Uterus (tissue), 3 donors: ENCODE measurements at regions not wholly inside any gene's neighbourhood (a gene's known extent, or its start where the extent isn't known, plus 50 kb on each side); places are given as distances from the start of the nearest gene placed in this dataset.

Source experiments
- DNase-seq, 2 donors: peaks; one replicate each; pipeline ENCODE4 v3.0.0-alpha.2; 2019 to 2020
- H3K27ac ChIP-seq, 2 donors: fragments of 200-600 bp; sonication (generic); 1 replicate in 1 of 2; 2 replicates in 1 of 2; pipeline ENCODE4 v1.5.1; 2016 to 2018
- H3K27me3 ChIP-seq, 2 donors: fragments of 200-600 bp; sonication (generic); one replicate each; pipeline ENCODE4 v1.5.1; 2018 to 2019; ENCODE audit warnings: control low read depth in 1 of 2
- H3K36me3 ChIP-seq, 2 donors: fragments of 200-600 bp; sonication (generic); one replicate each; pipeline ENCODE4 v1.5.1; 2019; ENCODE audit warnings: control low read depth in 1 of 2
- H3K4me1 ChIP-seq, 2 donors: fragments of 200-600 bp; sonication (generic); one replicate each; pipeline ENCODE4 v1.5.1; 2018 to 2019; ENCODE audit warnings: control low read depth in 1 of 2
- H3K4me3 ChIP-seq, 2 donors: fragments of 200-600 bp; sonication (generic); 1 replicate in 1 of 2; 2 replicates in 1 of 2; pipeline ENCODE4 v1.5.1; 2018 to 2019; ENCODE audit warnings: mild to moderate bottlenecking in 1 of 2
- H3K9me3 ChIP-seq, 2 donors: fragments of 200-600 bp; sonication (generic); one replicate each; pipeline ENCODE4 v1.5.1; 2019; ENCODE audit warnings: control low read depth in 1 of 2
- POLR2A ChIP-seq, 2 donors: fragments of 450-650 bp; IDR thresholded peaks; one replicate each; pipeline ENCODE4 v1.6.1; 2016; ENCODE audit warnings: antibody characterized with exemption in 2 of 2, mild to moderate bottlenecking in 1 of 2, moderate library complexity in 1 of 2
- intact Hi-C: fragments of 100-400 bp; cut with DNase I; formaldehyde crosslinking; loops from one replicate; pipeline ENCODE4 v1.15.1; 2023; ENCODE audit warnings: low total_unique reads
- TF ChIP-seq, protein P1 (sequence below), 4 experiments: fragments of 200-600 bp in 2 of 4; fragments of 450-650 bp in 2 of 4; sonication (generic) in 2 of 4; IDR thresholded peaks; one replicate each; pipeline ENCODE4 v1.5.1; 2016 to 2019; ENCODE audit warnings: antibody characterized with exemption in 4 of 4, mild to moderate bottlenecking in 2 of 4, moderate library complexity in 1 of 4
- donor health status: DM: yes; HTN: yes; CAD: no.

DNA sequence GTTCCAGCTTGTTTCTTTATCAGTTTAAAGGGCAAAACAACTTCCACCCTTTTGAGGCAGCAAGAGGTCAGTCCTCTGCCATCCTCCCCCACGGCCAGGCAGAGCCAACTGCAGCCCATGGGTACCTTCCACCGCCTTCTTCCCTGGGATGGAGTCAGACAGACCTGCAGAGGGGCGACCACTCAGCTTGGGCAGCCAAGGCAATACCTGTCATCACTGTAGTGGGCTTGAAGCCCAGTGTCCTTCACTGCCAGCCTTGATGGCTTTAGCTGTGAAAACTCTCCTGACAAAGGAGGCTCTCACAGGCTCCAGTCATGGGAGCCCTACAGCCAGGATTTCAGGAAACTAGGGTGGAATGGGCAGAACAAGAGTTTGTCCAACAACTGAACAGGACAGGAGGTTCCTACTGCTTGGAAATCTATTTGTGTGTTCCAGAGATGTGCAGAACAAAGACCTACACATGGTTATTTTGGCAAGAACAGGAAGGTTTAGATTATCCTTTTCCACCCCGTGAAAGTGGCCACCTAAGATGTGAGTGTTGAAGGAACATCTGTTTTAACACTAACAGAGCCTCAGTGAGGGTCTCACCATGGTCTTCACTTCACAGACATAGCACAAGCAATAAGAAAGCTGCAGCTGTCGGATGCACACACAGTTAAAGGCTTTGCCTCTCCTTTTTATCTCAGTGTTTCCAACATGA is 93.9 kb upstream of the RMDN2 start:
- intact Hi-C loops, result loop anchor here (5.0 kb wide), 1 partner anchor 419 kb away; no protein-coding TSS in a partner anchor
- no peaks in the 10 kb centered on the region for H3K36me3 ChIP-seq
- peak overlapping the region; percentile 60 to 74 for H3K27ac ChIP-seq
- TF ChIP-seq POLR2A (IDR thresholded peaks at IDR 0.05), result no peak
- TF ChIP-seq, protein P1, sequence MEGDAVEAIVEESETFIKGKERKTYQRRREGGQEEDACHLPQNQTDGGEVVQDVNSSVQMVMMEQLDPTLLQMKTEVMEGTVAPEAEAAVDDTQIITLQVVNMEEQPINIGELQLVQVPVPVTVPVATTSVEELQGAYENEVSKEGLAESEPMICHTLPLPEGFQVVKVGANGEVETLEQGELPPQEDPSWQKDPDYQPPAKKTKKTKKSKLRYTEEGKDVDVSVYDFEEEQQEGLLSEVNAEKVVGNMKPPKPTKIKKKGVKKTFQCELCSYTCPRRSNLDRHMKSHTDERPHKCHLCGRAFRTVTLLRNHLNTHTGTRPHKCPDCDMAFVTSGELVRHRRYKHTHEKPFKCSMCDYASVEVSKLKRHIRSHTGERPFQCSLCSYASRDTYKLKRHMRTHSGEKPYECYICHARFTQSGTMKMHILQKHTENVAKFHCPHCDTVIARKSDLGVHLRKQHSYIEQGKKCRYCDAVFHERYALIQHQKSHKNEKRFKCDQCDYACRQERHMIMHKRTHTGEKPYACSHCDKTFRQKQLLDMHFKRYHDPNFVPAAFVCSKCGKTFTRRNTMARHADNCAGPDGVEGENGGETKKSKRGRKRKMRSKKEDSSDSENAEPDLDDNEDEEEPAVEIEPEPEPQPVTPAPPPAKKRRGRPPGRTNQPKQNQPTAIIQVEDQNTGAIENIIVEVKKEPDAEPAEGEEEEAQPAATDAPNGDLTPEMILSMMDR (IDR thresholded peaks at IDR 0.05), result no peak
- H3K27me3 ChIP-seq, result no peaks in the 10 kb centered on the region
- no peak overlapping the region for H3K4me3 ChIP-seq
- no peak for DNase-seq
- H3K9me3 ChIP-seq, result no peaks in the 10 kb centered on the region
- no peaks in the 10 kb centered on the region for H3K4me1 ChIP-seq

DNA sequence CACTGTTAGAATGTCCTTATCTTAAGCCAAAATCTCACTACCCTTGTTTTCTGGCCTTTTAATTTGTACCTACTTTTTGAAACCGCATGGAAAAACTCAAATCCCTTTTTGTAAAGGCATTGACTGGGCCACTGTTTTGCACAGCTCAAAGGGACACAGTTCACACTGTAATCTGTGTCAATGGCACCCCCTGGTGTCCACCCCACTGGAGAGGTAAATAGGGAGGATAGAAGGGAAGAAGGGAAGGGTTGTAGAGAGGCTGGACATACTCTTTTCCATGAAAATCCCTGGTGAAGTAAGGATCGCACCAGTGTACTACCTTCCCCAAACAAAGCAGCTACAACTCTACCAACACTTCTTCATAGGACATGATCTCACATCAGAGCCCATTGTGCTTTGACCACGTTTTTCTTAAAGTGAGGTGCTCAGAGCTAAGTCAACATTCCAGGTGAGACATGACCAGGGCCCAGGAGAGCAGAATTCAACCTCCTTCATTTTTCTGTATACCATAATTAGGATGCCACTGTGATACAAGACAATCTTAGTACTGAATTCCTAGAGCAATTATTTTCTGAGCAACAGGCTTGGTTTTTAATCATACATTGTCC is 92.4 kb upstream of the RMDN2 start:
- Histone ChIP-seq H3K36me3 (no peaks in the 10 kb centered on the region), H3K27me3 (no peaks in the 10 kb centered on the region), H3K9me3 (no peaks in the 10 kb centered on the region), H3K27ac (peak overlapping the region; percentile 53 to 74), H3K4me1 (peaks cover 5 to 6% of the 10 kb centered on the region in 2 donors), H3K4me3 (no peak overlapping the region)
- peak; percentile 87 to 94 for DNase-seq
- intact Hi-C loops, result loop anchor here (5.0 kb wide), 1 partner anchor 420 kb away; no protein-coding TSS in a partner anchor
- no peak for TF ChIP-seq POLR2A (IDR thresholded peaks at IDR 0.05)
- TF ChIP-seq, protein P1 (IDR thresholded peaks at IDR 0.05), result peak; percentile 66 to 92 (median 80)

DNA sequence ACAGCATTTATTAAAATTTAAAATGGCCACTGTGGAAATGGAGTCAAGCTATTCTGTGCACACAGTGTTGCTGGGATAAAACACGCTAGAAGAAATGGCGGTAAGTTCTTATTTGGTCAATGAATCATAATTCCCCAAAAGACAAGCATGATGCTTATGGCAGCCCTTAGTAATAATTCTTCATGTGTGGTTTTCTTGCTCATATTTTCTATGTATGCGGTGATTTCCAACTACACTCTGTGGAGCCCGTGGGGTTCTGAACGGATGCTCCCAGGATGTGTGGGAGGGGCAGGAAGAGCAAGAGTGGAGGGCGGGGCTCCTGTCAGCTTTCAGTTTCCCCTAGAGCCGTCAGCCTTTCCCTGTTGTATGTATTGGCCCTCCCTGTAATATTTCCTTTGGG is 91.7 kb upstream of the RMDN2 start:
- Histone ChIP-seq H3K9me3 (no peaks in the 10 kb centered on the region), H3K36me3 (no peaks in the 10 kb centered on the region), H3K27me3 (no peaks in the 10 kb centered on the region), H3K4me3 (no peak overlapping the region), H3K4me1 (peaks cover 6% of the 10 kb centered on the region in 2 donors), H3K27ac (peak overlapping the region in 1 of 2 donors; percentile 74)
- intact Hi-C loops, result loop anchor here (5.0 kb wide), 1 partner anchor 421 kb away; no protein-coding TSS in a partner anchor
- TF ChIP-seq, protein P1 (IDR thresholded peaks at IDR 0.05), result no peak
- TF ChIP-seq POLR2A (IDR thresholded peaks at IDR 0.05), result no peak
- DNase-seq, result no peak

DNA sequence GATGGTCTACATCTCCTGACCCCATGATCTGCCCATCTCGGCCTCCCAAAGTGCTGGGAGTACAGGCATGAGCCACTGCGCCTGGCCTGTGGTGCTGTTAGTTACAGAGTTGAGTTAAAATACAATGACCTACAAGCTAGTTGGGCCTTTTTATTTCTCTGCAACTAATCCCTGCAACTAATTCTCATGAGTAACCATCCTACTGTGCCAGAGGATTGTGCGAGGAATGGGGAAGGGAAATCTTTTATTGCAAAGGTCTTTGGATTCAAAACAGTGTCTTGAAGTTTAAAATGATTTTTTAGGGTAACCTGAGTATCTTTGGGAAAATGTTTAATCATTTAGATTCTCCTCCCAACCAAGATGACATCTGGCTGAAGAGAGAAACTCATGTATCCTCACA is 88.8 kb upstream of the RMDN2 start:
- TF ChIP-seq, protein P1 (IDR thresholded peaks at IDR 0.05), result no peak
- TF ChIP-seq POLR2A (IDR thresholded peaks at IDR 0.05), result no peak
- H3K27me3 ChIP-seq, result no peaks in the 10 kb centered on the region
- intact Hi-C loops, result no loop called here
- H3K27ac ChIP-seq, result peak overlapping the region; percentile 80 to 86
- DNase-seq, result no peak
- no peak overlapping the region for H3K4me3 ChIP-seq
- H3K36me3 ChIP-seq, result no peaks in the 10 kb centered on the region
- H3K4me1 ChIP-seq, result peaks cover 6 to 10% of the 10 kb centered on the region in 2 donors
- no peaks in the 10 kb centered on the region for H3K9me3 ChIP-seq

DNA sequence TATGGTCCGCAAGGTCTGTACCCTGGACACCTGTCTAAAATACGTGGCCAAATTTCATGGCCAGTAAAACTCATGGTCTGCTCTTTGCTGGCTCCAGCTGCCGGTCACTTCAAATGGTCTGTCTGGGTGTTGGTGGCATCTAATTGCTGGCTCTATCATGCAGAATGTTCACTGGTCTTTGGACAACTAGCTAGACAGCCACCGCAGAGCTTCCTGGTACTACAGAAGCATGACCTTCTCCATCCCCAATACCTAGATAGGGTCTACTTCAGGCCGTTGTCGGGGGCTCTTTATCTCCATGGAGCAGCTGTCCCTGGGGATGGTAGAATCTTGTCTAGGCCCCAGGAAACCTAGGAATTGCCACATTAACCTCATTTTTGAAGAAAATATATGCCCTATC is 88.4 kb upstream of the RMDN2 start:
- H3K27ac ChIP-seq, result peak overlapping the region; percentile 80 to 86
- DNase-seq, result no peak
- intact Hi-C loops, result no loop called here

More for the DNA sequence above, 88.4 kb upstream of the RMDN2 start:
- Histone ChIP-seq H3K36me3 (no peaks in the 10 kb centered on the region), H3K27me3 (no peaks in the 10 kb centered on the region), H3K9me3 (no peaks in the 10 kb centered on the region), H3K4me1 (peaks cover 6 to 10% of the 10 kb centered on the region in 2 donors), H3K4me3 (no peak overlapping the region)
- TF ChIP-seq, protein P1 (IDR thresholded peaks at IDR 0.05), result no peak
- TF ChIP-seq POLR2A (IDR thresholded peaks at IDR 0.05), result no peak
